Activated CD4-positive, alpha-beta T cell treated with anti-CD3 and anti-CD28 coated beads, Interleukin-2, amount 10 ng/mL, durations not matched to agents 24 days and 14 days (primary cell): ENCODE measurements at regions not wholly inside any gene's neighbourhood (a gene's known extent, or its start where the extent isn't known, plus 50 kb on each side); places are given as distances from the start of the nearest gene placed in this dataset.
"Not testable (repeated sequence)": the region's sequence is repeated elsewhere in the genome, so short reads cannot be mapped to it uniquely, and the experiment has no call there.

ENCODE experiments used
- DNase-seq: peaks from one replicate; pipeline ENCODE4 v3.0.0; 2022
- H3K27ac Mint-ChIP-seq: one replicate; pipeline ENCODE4 v1.8.0; 2022; ENCODE audit warnings: mild to moderate bottlenecking, mixed read lengths
- H3K27me3 Mint-ChIP-seq: one replicate; pipeline ENCODE4 v1.8.0; 2022; ENCODE audit warnings: mixed read lengths
- H3K36me3 Mint-ChIP-seq: one replicate; pipeline ENCODE4 v1.8.0; 2022; ENCODE audit warnings: low read depth, mild to moderate bottlenecking, mixed read lengths
- H3K4me1 Mint-ChIP-seq: one replicate; pipeline ENCODE4 v1.8.0; 2021; ENCODE audit warnings: mixed read lengths
- H3K4me3 Mint-ChIP-seq: one replicate; pipeline ENCODE4 v1.8.0; 2022; ENCODE audit warnings: mild to moderate bottlenecking, moderate library complexity, mixed read lengths
- H3K9me3 Mint-ChIP-seq: one replicate; pipeline ENCODE4 v1.8.0; 2021; ENCODE audit warnings: mixed read lengths
- intact Hi-C: fragments of 100-400 bp; cut with micrococcal nuclease; formaldehyde crosslinking; loops from one replicate; pipeline ENCODE4 v1.15.1; 2023

DNA sequence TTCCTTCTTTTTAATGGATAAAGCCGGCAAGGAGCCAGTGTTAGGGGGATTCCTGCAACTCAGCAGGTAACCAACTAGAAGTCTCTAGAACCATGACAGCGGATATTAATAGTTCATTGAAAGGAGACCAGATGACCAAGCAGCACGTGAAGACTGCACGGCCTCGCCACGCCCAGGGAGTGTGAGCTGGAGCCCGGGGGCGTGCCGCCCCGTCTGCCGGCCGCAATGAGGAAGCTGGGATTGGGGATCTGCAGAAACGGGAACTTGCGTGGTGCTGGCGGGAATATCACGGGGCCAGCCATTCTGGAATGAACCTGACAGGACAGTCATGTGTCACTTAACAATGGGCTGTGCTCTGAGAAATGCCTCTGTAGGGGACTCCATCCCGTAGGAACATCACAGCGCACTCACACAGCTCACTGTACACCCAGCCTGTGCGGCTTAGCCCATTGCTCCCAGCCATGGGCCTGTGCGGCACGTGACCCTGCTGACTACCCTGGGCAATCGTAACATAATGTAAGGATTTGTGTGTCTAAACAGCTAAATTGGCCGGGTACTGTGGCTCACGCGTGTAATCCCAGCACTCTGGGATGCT lies 4092.8 kb upstream of the TPTE start:
- H3K27ac Mint-ChIP-seq, intact Hi-C loops, H3K4me3 Mint-ChIP-seq, H3K9me3 Mint-ChIP-seq, H3K27me3 Mint-ChIP-seq, H3K4me1 Mint-ChIP-seq, H3K36me3 Mint-ChIP-seq, DNase-seq: not testable (repeated sequence)

DNA sequence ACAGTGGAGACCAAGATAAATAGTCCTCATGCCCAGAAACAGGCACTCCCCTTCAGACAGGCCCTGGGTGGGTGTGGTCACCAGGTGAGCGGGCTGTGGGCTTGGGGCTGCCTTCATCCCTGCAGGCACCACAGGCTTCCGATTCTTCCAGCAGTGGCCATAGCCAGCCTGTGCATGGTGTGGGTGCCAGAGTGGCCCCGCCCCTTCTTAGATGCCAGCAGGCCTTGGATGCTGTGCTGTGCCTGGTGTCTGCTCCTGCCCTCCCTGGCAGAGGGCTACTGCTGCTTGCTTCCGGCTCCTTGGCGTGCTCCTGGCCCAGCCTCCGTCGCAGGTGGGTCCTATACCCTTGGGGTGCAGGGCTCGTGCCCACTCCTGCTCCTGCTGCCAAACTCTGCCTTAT lies 4091.5 kb upstream of the TPTE start:
- H3K36me3 Mint-ChIP-seq, H3K27me3 Mint-ChIP-seq, DNase-seq, H3K9me3 Mint-ChIP-seq, H3K4me1 Mint-ChIP-seq, H3K4me3 Mint-ChIP-seq, H3K27ac Mint-ChIP-seq, intact Hi-C loops: not testable (repeated sequence)

DNA sequence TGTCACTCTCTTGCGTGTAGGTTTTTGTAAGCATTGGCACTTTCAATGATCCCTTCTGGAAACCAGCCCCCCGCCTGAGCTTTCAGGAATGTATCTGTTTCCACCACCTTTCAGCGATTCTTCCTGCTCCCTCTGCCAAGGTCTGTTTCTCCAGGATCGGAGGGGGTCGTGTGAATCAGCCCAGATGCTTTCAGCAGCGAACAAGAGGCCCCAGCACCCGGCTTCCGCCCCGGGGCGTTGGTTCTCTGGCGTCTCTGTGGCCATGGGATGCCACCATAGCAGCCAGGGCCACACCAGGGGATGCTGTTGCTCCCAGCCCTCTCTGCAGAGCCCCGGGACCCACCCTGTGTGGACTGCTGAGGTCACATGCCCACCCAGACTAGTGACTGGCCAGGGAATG lies 4088.2 kb upstream of the TPTE start:
- intact Hi-C loops, H3K27ac Mint-ChIP-seq, H3K4me1 Mint-ChIP-seq, H3K27me3 Mint-ChIP-seq, H3K9me3 Mint-ChIP-seq, H3K36me3 Mint-ChIP-seq, DNase-seq, H3K4me3 Mint-ChIP-seq: not testable (repeated sequence)

DNA sequence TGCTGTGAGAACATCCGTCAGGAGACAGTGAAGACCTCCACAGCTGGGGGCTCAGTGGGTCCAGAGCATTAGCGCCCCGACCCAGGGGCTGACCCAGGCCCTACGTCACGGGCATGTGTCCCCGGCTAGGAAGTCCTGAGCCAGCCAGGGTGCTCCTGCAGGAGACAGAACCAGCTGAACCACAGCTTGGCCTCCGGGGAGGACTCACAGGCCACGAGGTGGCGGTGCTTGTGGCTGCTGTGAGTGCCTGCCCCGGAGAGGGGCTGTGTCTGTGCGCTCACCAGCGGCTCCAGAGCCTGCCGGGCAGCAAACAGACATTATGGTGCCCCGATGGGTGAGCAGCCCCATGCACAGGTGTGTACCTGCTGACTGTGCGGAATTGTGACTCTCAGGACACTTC lies 4085.2 kb upstream of the TPTE start:
- H3K4me1 Mint-ChIP-seq, intact Hi-C loops, H3K36me3 Mint-ChIP-seq, H3K4me3 Mint-ChIP-seq, DNase-seq, H3K27ac Mint-ChIP-seq, H3K9me3 Mint-ChIP-seq, H3K27me3 Mint-ChIP-seq: not testable (repeated sequence)

DNA sequence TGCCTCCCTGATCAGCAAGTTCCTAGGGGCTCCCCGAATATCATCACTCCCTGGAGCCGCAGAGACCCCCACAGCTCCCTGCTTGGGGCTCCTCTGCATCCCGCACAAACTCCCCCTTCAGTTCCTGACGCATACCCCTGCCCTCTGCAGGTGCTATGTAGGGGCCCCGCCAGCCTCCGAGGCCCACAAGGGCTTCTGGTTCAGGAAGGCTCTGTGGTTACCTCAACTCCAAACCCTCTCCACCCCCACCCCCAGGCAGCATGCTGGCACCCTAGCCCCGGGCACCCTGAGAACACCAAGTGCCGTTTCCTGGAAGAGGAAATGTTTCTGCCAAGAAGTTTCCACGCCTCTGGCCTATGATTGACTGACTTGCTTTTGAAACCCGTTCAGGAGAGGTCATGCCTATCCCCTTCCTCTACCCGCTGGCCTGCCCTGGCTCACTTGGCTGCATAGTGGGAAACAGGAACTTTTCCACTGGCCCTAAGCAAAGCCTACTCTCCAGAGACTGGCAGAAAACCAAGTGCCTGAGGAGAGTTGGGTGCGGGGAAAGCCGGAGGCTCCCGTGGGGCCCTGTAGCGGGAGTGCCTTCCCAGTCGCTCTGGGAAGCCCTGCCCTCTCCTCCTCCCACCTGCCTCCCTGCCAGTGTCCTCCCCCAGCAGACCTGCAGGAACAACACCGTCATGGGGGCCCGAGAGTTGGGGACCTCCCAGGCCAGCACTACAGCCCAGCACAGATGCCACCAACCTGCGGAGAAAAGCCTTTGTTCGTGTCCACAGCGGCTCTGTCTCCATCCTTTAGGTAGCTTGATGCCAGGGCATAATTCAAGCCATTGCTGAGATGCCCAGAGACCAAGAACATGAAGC lies 4084.2 kb upstream of the TPTE start:
- H3K4me1 Mint-ChIP-seq, H3K27ac Mint-ChIP-seq, intact Hi-C loops, DNase-seq, H3K4me3 Mint-ChIP-seq, H3K27me3 Mint-ChIP-seq, H3K9me3 Mint-ChIP-seq, H3K36me3 Mint-ChIP-seq: not testable (repeated sequence)

DNA sequence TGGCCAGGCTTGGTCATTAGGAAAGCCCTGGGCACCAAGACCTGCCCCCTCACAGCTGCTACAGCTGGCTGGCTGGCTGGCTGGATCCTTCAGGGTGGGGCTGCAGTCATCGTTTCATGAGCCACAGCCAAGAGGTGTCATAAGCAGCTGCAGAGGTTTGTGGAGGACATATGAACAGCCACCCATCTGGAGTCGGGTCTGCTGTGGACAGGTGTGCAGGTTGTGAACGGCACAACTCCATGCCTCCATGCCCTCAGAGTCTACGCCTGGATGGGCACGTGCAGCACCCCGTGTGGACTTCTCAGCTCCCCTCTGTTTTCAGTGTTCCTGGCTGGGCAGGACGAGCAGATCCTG lies 4083.6 kb upstream of the TPTE start:
- H3K27me3 Mint-ChIP-seq, DNase-seq, H3K36me3 Mint-ChIP-seq, H3K4me3 Mint-ChIP-seq, intact Hi-C loops, H3K4me1 Mint-ChIP-seq, H3K9me3 Mint-ChIP-seq, H3K27ac Mint-ChIP-seq: not testable (repeated sequence)

DNA sequence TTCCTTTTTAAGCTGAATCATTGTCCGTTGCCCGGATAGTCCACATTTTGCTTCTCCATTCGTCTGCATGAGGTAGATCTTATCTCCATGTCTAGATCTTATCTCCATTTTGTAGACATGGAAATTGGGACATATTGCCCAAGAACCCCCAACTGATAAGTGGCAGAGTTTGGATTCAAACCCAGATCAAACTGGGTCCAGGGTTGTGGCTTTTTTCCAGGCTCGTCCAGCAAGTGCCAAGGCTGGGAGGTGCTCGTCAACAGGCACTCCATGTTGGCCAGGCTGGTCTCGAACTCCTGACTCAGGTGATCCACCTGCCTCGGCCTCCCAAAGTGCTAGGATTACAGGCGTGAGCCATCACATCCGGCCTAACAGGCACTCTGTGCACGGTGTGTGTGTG lies 4082.3 kb upstream of the TPTE start:
- DNase-seq, H3K27ac Mint-ChIP-seq, intact Hi-C loops, H3K27me3 Mint-ChIP-seq, H3K36me3 Mint-ChIP-seq, H3K4me3 Mint-ChIP-seq, H3K4me1 Mint-ChIP-seq, H3K9me3 Mint-ChIP-seq: not testable (repeated sequence)

DNA sequence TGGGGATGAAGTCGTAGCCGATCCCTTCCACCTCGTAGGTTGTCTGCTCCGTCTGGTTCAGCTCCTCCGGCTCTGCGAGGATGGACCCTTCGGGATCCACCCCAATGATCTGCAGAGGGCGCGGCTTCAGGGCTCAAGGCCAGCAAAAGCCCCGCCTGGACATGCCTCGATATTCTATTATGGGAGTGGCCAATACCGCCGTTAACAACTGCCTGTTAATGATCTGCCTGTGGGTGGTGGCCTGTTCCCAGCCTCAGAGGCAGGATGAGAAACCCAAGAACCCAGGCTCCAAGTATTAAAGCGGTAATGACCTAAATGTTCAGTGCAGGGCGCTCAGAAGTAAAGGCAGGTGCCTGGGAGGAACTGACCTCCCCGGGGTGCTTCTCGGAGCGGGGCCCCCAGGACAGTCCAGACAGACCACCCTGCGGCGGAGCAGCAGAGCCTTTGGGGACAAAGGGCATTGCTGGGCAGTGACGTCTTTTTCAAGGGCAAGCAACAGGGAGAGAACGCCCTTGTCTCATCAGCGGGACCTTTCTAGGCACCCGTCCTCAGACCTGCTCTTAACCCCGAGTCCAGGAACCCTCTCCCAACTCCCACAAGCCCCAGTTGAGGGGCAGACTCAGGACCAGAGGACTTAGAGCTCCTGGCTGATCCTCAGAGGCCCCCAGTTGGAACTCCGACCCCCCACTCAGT lies 4066.6 kb upstream of the TPTE start:
- DNase-seq, H3K27me3 Mint-ChIP-seq, H3K27ac Mint-ChIP-seq, H3K4me1 Mint-ChIP-seq, H3K36me3 Mint-ChIP-seq, intact Hi-C loops, H3K9me3 Mint-ChIP-seq, H3K4me3 Mint-ChIP-seq: not testable (repeated sequence)

DNA sequence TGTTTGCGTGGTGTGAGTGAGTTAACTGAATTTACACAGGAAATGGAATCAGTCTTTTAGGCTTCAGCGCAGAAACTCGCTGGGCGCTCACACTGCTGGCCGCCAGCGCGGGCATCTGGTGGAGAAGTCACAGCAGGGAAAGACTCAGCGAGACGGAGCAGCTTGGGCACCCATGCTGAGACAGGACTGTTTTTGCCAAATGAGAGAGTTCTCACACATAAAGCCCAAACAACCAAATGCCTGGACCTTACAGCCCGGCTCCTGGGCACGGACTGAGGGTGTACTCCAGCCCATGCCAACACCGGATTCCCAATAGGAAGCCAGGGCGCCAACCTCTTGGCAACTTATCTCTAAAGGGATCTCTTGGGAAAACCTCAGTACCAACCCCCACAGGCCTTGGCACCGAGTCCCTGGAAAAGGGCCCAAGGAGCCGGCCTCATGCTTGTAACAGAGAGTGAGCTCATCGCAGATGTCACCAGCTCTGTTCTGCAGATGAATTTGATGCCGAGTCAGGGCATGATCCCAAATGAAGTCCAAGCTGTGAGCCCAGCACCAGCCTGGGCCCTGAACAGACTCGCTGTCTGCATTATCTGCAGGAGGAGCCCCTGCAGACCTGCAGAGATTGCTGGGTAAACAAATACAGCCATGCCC lies 4065.2 kb upstream of the TPTE start:
- H3K4me3 Mint-ChIP-seq, H3K9me3 Mint-ChIP-seq, H3K4me1 Mint-ChIP-seq, DNase-seq, H3K36me3 Mint-ChIP-seq, intact Hi-C loops, H3K27ac Mint-ChIP-seq, H3K27me3 Mint-ChIP-seq: not testable (repeated sequence)

DNA sequence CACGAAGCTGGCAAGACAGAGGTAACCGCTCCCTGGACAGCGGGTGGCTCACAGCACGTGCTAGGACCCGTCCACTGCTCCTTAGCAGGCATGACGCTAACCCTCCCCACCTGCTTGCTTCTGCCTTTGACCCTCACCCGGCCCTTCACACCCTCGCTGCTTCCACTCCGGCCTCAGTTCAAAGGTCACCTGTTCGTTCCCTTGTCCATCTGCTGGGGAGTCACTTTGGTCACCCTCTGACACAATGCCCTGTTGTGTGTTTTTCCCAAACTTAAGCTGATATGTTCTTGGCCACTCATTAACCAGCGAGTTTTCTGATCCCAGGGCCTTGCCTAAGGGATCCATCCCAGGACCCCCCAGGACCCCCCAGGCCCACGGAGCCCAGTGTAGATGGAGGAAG lies 4061.6 kb upstream of the TPTE start:
- H3K27ac Mint-ChIP-seq, H3K36me3 Mint-ChIP-seq, H3K4me3 Mint-ChIP-seq, H3K9me3 Mint-ChIP-seq, H3K4me1 Mint-ChIP-seq, H3K27me3 Mint-ChIP-seq, DNase-seq, intact Hi-C loops: not testable (repeated sequence)

DNA sequence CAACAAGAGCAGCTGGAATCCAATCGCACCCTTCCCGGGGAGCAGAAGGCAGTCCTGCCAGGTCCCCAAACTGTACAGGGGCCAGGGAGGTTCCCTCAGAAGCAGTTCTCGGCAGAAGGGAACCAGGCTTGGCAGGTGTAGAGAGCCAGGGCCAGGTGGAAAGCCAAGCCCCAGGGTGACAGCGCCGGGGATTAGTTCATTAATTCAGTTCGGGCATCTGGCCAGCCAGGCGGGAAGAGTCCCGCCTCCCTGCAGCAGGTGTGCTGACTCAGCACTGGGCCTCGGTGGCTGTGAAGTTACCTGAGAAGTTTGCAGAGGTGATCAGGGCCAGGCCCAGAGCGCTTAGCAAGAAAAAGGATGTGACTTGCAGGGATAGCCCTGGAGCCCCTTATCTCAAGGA lies 4060.0 kb upstream of the TPTE start:
- DNase-seq, intact Hi-C loops, H3K27me3 Mint-ChIP-seq, H3K4me1 Mint-ChIP-seq, H3K36me3 Mint-ChIP-seq, H3K27ac Mint-ChIP-seq, H3K4me3 Mint-ChIP-seq, H3K9me3 Mint-ChIP-seq: not testable (repeated sequence)

DNA sequence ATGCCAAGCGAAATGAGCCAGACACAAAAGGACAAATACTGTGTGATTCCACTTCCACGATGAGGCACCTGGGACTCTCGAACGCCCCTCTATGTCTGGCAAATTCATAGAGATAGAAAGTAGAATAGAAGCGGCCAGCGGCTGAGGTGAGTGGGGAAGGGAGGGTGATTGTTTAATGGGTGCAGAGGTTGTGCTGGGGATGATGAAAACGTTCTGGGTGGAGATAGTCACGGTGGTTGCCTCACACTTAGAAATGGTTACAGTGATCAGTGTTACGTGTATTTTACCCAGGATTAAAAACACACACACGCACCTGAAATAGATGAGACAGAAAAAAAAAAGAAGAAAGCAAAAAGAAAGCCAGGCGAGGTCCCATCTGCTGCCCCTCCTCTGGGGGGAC lies 4057.0 kb upstream of the TPTE start:
- H3K9me3 Mint-ChIP-seq, H3K4me3 Mint-ChIP-seq, H3K27ac Mint-ChIP-seq, H3K36me3 Mint-ChIP-seq, intact Hi-C loops, H3K27me3 Mint-ChIP-seq, H3K4me1 Mint-ChIP-seq, DNase-seq: not testable (repeated sequence)

DNA sequence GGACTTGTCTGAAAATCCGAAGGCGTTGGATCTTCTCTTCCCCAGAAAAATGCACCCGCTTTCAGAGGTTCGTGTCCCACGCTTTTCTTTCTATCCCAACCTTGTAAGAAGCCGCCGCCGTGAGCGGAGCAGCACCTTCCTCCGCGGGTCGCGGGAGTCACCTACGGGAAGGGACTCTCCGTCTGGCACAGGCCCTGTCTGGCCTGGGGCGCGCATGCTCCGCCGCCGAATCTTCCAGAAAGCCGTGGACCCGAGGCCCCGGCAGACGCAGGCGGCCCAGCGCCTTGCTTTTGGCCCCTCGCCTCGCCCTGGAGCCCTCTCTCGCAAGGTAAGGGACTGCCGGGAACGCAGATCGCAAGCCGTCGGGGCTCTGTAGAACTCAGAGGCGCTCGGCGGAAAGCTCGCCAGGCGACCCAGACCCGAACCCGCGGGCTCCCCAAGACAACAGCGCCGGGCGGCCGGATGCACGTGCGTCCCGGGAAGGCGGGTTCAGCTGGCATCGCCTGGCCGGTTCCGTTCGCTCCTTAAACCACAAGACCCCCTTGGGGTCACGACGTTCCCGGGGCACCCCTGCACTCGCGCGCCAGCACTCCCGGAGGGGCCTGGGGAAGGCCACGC lies 4055.2 kb upstream of the TPTE start:
- H3K4me3 Mint-ChIP-seq, H3K27me3 Mint-ChIP-seq, H3K9me3 Mint-ChIP-seq, DNase-seq, H3K36me3 Mint-ChIP-seq, H3K27ac Mint-ChIP-seq, intact Hi-C loops, H3K4me1 Mint-ChIP-seq: not testable (repeated sequence)

DNA sequence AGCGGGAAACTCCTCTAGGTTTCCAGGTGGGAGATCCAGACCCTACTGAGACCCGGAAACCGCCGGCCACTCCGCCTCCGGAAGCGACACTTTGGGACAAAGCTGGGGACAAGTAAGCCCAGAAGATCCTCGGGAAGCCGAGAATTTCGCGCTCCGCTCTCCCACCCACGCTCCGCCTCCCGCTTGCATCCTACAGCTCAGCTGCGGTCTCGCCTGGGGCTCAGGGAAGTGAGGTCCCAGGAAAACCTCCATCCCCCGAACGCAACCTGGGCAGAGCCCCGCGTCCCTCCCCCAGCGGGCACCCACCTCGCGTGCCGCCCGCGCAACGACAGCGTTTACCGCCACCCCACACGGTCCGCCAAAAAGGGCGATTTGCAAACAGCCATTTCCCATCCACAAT lies 4054.7 kb upstream of the TPTE start:
- H3K27me3 Mint-ChIP-seq, H3K9me3 Mint-ChIP-seq, DNase-seq, H3K4me3 Mint-ChIP-seq, intact Hi-C loops, H3K36me3 Mint-ChIP-seq, H3K27ac Mint-ChIP-seq, H3K4me1 Mint-ChIP-seq: not testable (repeated sequence)
